A673 (cell line): ENCODE measurements at regions not wholly inside any gene's neighbourhood (a gene's known extent, or its start where the extent isn't known, plus 50 kb on each side); places are given as distances from the start of the nearest gene placed in this dataset.

Source experiments
- BruUV-seq: library from RNA; stranded (reverse); fragments of 400-500 nt; replicated peaks from 2 replicates; lab custom pipeline; 2021; lab: Mats Ljungman, UMichigan
- CTCF ChIA-PET: fragments of 300-600 bp; sonication (Branson Sonifier 250); formaldehyde crosslinking; loops from one replicate; lab custom pipeline; 2022; ENCODE audit warnings: antibody characterized with exemption; lab: Charles Lee
- POLR2A ChIA-PET: fragments of 300-600 bp; sonication (Branson Sonifier 250); formaldehyde crosslinking; loops from one replicate; lab custom pipeline; 2022; ENCODE audit warnings: antibody characterized with exemption; ENCODE audit not compliant: low non-redundant PET; lab: Charles Lee
- DNase-seq: peaks from one replicate; pipeline ENCODE4 v3.0.0-alpha.2; 2015; ENCODE audit warnings: low spot score
- H3K27ac ChIP-seq: fragments of 200-600 bp; sonication (generic); 2 replicates; pipeline ENCODE4 v1.5.1; 2016; ENCODE audit warnings: mixed run types, low read depth, mild to moderate bottlenecking, mixed read lengths, antibody characterized with exemption, low read length; ENCODE audit not compliant: poor library complexity, severe bottlenecking
- H3K27me3 ChIP-seq: fragments of 200-600 bp; sonication (generic); replicated peaks from 2 replicates; pipeline ENCODE4 v1.6.1; 2017; ENCODE audit warnings: mixed run types, low read depth, mild to moderate bottlenecking, mixed read lengths, antibody characterized with exemption, low read length; ENCODE audit not compliant: insufficient read depth, poor library complexity
- H3K36me3 ChIP-seq: fragments of 200-600 bp; sonication (generic); 2 replicates; pipeline ENCODE4 v1.6.1; 2016; ENCODE audit warnings: mixed run types, mild to moderate bottlenecking, mixed read lengths, antibody characterized with exemption, low read length; ENCODE audit not compliant: insufficient read depth, poor library complexity, severe bottlenecking
- H3K4me1 ChIP-seq: fragments of 200-600 bp; sonication (generic); 2 replicates; pipeline ENCODE4 v1.6.1; 2017; ENCODE audit warnings: mixed run types, mild to moderate bottlenecking, mixed read lengths, antibody characterized with exemption, low read length; ENCODE audit not compliant: insufficient read depth, poor library complexity, severe bottlenecking
- H3K4me3 ChIP-seq: fragments of 200-600 bp; sonication (generic); 2 replicates; pipeline ENCODE4 v1.5.1; 2016; ENCODE audit warnings: low read depth, mixed run types, mild to moderate bottlenecking, mixed read lengths, low read length; ENCODE audit not compliant: poor library complexity, severe bottlenecking
- H3K9me3 ChIP-seq: fragments of 200-600 bp; sonication (generic); 2 replicates; pipeline ENCODE4 v1.6.1; 2016; ENCODE audit warnings: mixed run types, low read depth, mild to moderate bottlenecking, mixed read lengths, antibody characterized with exemption, low read length; ENCODE audit not compliant: poor library complexity, severe bottlenecking
- EZH2 ChIP-seq: fragments of 200-600 bp; sonication (generic); IDR thresholded peaks from 2 replicates; pipeline ENCODE4 v1.6.1; 2017; ENCODE audit warnings: borderline replicate concordance, low read depth, mild to moderate bottlenecking, mixed read lengths, antibody characterized with exemption, low read length; ENCODE audit not compliant: poor library complexity, severe bottlenecking
- intact Hi-C: fragments of 100-400 bp; cut with micrococcal nuclease; formaldehyde crosslinking; loops from one replicate; pipeline ENCODE4 v1.10.0; 2022; ENCODE audit not compliant: unreplicated experiment
- TF ChIP-seq, protein P1 (sequence below): fragments of 300-800, 200-600 bp; sonication (generic); conservative IDR thresholded peaks from 2 replicates; pipeline ENCODE4 v1.5.1; 2017; ENCODE audit warnings: low read depth, mild to moderate bottlenecking, antibody characterized with exemption, low read length, moderate library complexity, mixed read lengths

DNA sequence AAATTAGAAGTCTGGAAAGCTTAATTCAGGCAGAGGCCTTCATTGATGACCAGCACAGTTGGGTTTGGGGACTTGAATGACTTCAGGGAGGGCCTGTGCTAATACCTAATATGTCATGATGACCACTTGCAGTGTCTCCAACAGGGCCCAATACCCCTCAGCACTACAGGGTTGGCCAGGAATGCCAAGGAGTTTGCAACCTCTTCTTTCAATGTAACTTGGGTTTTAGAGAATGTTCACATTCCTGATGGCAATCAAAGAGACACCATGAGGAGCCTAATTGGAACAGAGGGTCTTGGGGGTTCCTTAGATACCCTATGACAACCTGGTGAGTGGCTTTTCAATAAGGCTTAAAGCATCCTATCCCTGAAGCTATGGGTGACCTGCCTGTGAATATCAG is 52.4 kb upstream of the ST8SIA3 start:
- Histone ChIP-seq H3K4me1 (no peaks in the 10 kb centered on the region), H3K4me3 (no peak overlapping the region), H3K9me3 (no peaks in the 10 kb centered on the region), H3K36me3 (no peaks in the 10 kb centered on the region), H3K27ac (no peak overlapping the region), H3K27me3 (peaks cover 62% of the 10 kb centered on the region)
- ChIA-PET CTCF (no interaction called here), POLR2A (no interaction called here)
- intact Hi-C loops = no loop called here
- no TSS peak for BruUV-seq
- no peak for TF ChIP-seq EZH2
- TF ChIP-seq, protein P1, sequence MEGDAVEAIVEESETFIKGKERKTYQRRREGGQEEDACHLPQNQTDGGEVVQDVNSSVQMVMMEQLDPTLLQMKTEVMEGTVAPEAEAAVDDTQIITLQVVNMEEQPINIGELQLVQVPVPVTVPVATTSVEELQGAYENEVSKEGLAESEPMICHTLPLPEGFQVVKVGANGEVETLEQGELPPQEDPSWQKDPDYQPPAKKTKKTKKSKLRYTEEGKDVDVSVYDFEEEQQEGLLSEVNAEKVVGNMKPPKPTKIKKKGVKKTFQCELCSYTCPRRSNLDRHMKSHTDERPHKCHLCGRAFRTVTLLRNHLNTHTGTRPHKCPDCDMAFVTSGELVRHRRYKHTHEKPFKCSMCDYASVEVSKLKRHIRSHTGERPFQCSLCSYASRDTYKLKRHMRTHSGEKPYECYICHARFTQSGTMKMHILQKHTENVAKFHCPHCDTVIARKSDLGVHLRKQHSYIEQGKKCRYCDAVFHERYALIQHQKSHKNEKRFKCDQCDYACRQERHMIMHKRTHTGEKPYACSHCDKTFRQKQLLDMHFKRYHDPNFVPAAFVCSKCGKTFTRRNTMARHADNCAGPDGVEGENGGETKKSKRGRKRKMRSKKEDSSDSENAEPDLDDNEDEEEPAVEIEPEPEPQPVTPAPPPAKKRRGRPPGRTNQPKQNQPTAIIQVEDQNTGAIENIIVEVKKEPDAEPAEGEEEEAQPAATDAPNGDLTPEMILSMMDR = no peak
- DNase-seq = no peak

DNA sequence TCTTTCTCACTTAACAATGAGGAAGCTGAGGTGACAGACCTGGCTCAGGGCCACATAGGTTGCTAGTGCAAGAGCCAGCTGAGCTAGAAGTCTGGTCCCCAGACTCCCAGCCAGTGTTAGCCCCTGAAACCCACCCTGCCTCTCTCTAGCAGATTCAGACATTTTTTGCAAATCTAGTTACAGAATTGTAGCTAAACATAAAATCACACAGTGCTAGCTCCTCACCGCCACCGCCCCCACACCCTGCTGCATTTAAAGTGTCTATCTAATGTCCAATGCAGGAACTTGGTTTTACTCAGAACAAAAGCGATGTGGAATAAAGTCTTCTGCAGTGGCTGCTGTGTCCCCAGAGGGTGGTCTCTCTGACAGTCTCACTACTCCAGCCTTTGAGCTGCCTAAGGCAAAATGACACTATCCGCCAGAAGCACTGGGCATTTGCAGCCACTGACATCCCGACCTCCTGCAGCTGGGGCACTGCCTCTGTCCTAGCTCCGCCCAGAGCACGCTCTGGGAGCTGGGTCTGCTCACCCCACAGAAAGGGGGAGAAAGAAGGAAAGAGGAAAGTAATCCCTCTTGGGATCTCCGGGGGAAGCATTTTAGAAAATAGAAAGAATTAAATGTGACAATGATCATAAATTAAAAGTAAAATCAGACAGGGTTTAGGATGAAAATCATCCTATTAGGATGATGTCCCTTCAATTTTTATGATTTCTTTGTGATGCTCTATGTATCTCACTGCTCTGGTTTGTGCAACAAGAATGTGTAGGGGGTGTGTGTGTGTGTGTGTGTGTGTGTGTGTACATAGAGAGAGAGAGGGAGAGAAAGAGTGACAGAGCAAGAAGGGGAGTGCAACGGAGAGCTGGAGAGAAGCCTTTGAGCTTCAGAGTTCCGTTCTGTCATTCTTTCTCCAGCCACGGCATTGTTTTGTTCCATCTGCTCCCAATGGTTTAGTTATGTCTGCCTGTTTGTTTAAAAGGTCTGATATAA is 50.5 kb upstream of the ST8SIA3 start:
- H3K27ac ChIP-seq = no peak overlapping the region
- no peaks in the 10 kb centered on the region for H3K4me1 ChIP-seq
- TF ChIP-seq EZH2 = no peak
- TF ChIP-seq, protein P1 = no peak
- no peaks in the 10 kb centered on the region for H3K36me3 ChIP-seq
- ChIA-PET CTCF (no interaction called here), POLR2A (no interaction called here)
- intact Hi-C loops = no loop called here
- DNase-seq = no peak
- BruUV-seq = no TSS peak
- H3K4me3 ChIP-seq = no peak overlapping the region
- H3K9me3 ChIP-seq = no peaks in the 10 kb centered on the region
- peaks cover 66% of the 10 kb centered on the region for H3K27me3 ChIP-seq
